DND-41 (cell line): ENCODE measurements at regions not wholly inside any gene's neighbourhood (a gene's known extent, or its start where the extent isn't known, plus 50 kb on each side); places are given as distances from the start of the nearest gene placed in this dataset.

Source experiments
- ATAC-seq: fragments of 200-7000 bp; cut with Tn5 transposase; 3 replicates; pipeline ENCODE4 v1.9.1; 2021; ENCODE audit warnings: low read depth; ENCODE audit not compliant: insufficient read depth
- DNase-seq: peaks from one replicate; pipeline ENCODE4 v3.0.0-alpha.2; 2020
- H2AFZ ChIP-seq: 2 replicates; pipeline ENCODE4 v1.6.0; 2012; ENCODE audit warnings: low read depth, low read length
- H3K27ac ChIP-seq: 2 replicates; pipeline ENCODE4 v1.5.1; 2012; ENCODE audit warnings: low read length, inconsistent platforms
- H3K27me3 ChIP-seq: fragments of 200-600 bp; sonication (generic); 2 replicates; pipeline ENCODE4 v1.6.0; 2012; ENCODE audit warnings: low read length, mild to moderate bottlenecking, inconsistent platforms; ENCODE audit not compliant: insufficient read depth, poor library complexity
- H3K36me3 ChIP-seq: 2 replicates; pipeline ENCODE4 v1.5.1; 2012; ENCODE audit warnings: low read length, inconsistent platforms; ENCODE audit not compliant: insufficient read depth
- H3K4me1 ChIP-seq: 2 replicates; pipeline ENCODE4 v1.5.1; 2012; ENCODE audit warnings: mild to moderate bottlenecking, low read length; ENCODE audit not compliant: insufficient read depth
- H3K4me2 ChIP-seq: 2 replicates; pipeline ENCODE4 v1.6.0; 2012; ENCODE audit warnings: mild to moderate bottlenecking, moderate library complexity, low read length, inconsistent platforms; ENCODE audit not compliant: insufficient read depth
- H3K4me3 ChIP-seq, 2 experiments: fragments of 200-600 bp in 1 of 2; shearing (Covaris generic) in 1 of 2; 2 replicates each; pipeline ENCODE4 v1.5.1; 2012 to 2016; ENCODE audit warnings: inconsistent platforms in 2 of 2, low read length in 2 of 2, mild to moderate bottlenecking in 2 of 2, low read depth in 1 of 2, moderate library complexity in 1 of 2
- H3K79me2 ChIP-seq: 2 replicates; pipeline ENCODE4 v1.6.0; 2012; ENCODE audit warnings: low read length, inconsistent platforms; ENCODE audit not compliant: insufficient read depth
- H3K9ac ChIP-seq: 2 replicates; pipeline ENCODE4 v1.6.0; 2012; ENCODE audit warnings: low read depth, mild to moderate bottlenecking, inconsistent platforms, low read length, moderate library complexity
- H3K9me3 ChIP-seq: 2 replicates; pipeline ENCODE4 v1.5.1; 2012; ENCODE audit warnings: low read length, moderate library complexity, mild to moderate bottlenecking, inconsistent platforms; ENCODE audit not compliant: insufficient read depth, severe bottlenecking
- H4K20me1 ChIP-seq: 2 replicates; pipeline ENCODE4 v1.6.0; 2012; ENCODE audit warnings: low read length; ENCODE audit not compliant: insufficient read depth
- CTCF ChIP-seq: IDR thresholded peaks from 2 replicates; pipeline ENCODE4 v1.5.1; 2012; ENCODE audit warnings: borderline replicate concordance, low read length, moderate library complexity, mild to moderate bottlenecking; ENCODE audit not compliant: poor library complexity, severe bottlenecking; ENCODE audit errors: extremely low read depth
- EZH2 ChIP-seq: IDR thresholded peaks from 3 replicates; pipeline ENCODE4 v1.6.1; 2012; ENCODE audit warnings: borderline replicate concordance, low read depth, mild to moderate bottlenecking, moderate library complexity, low read length, inconsistent platforms; ENCODE audit not compliant: severe bottlenecking

GRCh38 chr10:10779511-10779910, 238.2 kb upstream of the CELF2 start:
- no peaks in the 10 kb centered on the region for H3K36me3 ChIP-seq
- no peaks in the 10 kb centered on the region for H3K9me3 ChIP-seq
- ATAC-seq, result no peak
- no peaks in the 10 kb centered on the region for H3K79me2 ChIP-seq
- H3K27me3 ChIP-seq, result no peaks in the 10 kb centered on the region
- DNase-seq, result no peak
- H3K4me3 ChIP-seq, result no peak overlapping the region
- H3K27ac ChIP-seq, result no peak overlapping the region
- H2AFZ ChIP-seq, result no peak overlapping the region
- H4K20me1 ChIP-seq, result no peaks in the 10 kb centered on the region
- TF ChIP-seq CTCF, result no peak
- TF ChIP-seq EZH2, result no peak
- H3K4me1 ChIP-seq, result no peaks in the 10 kb centered on the region
- H3K4me2 ChIP-seq, result no peak overlapping the region
- H3K9ac ChIP-seq, result no peak overlapping the region

GRCh38 chr10:10780746-10781145, 236.9 kb upstream of the CELF2 start:
- no peaks in the 10 kb centered on the region for H3K4me1 ChIP-seq
- TF ChIP-seq EZH2 (no peak), CTCF (no peak)
- no peaks in the 10 kb centered on the region for H3K36me3 ChIP-seq
- H2AFZ ChIP-seq, result no peak overlapping the region
- DNase-seq (no peak), ATAC-seq (no peak)
- H3K9me3 ChIP-seq, result no peaks in the 10 kb centered on the region
- no peaks in the 10 kb centered on the region for H3K79me2 ChIP-seq
- no peak overlapping the region for H3K27ac ChIP-seq
- no peaks in the 10 kb centered on the region for H3K27me3 ChIP-seq
- no peak overlapping the region for H3K9ac ChIP-seq
- no peak overlapping the region for H3K4me2 ChIP-seq
- H4K20me1 ChIP-seq, result no peaks in the 10 kb centered on the region
- H3K4me3 ChIP-seq, result no peak overlapping the region

GRCh38 chr10:10782603-10783002, 235.1 kb upstream of the CELF2 start:
- ATAC-seq, result no peak
- H2AFZ ChIP-seq, result no peak overlapping the region
- H3K4me1 ChIP-seq, result no peaks in the 10 kb centered on the region
- no peak overlapping the region for H3K4me3 ChIP-seq
- no peaks in the 10 kb centered on the region for H4K20me1 ChIP-seq
- H3K27me3 ChIP-seq, result no peaks in the 10 kb centered on the region
- no peak for DNase-seq
- H3K79me2 ChIP-seq, result no peaks in the 10 kb centered on the region
- H3K4me2 ChIP-seq, result no peak overlapping the region
- no peaks in the 10 kb centered on the region for H3K36me3 ChIP-seq
- no peak overlapping the region for H3K27ac ChIP-seq
- TF ChIP-seq CTCF (no peak), EZH2 (no peak)
- no peak overlapping the region for H3K9ac ChIP-seq
- H3K9me3 ChIP-seq, result no peaks in the 10 kb centered on the region

- H3K4me1 ChIP-seq, result no peaks in the 10 kb centered on the region
- no peak overlapping the region for H3K4me2 ChIP-seq
- H3K36me3 ChIP-seq, result no peaks in the 10 kb centered on the region
- H2AFZ ChIP-seq, result no peak overlapping the region
- H3K9ac ChIP-seq, result no peak overlapping the region
- H3K4me3 ChIP-seq, result no peak overlapping the region
- H3K9me3 ChIP-seq, result no peaks in the 10 kb centered on the region
- H3K27ac ChIP-seq, result no peak overlapping the region
- no peaks in the 10 kb centered on the region for H3K79me2 ChIP-seq
- DNase-seq (no peak), ATAC-seq (no peak)
- TF ChIP-seq EZH2, result no peak
- TF ChIP-seq CTCF, result no peak
- peaks cover 3% of the 10 kb centered on the region for H3K27me3 ChIP-seq
- no peaks in the 10 kb centered on the region for H4K20me1 ChIP-seq
Observed at GRCh38 chr10:10785627-10786026, 232.0 kb upstream of the CELF2 start.
